SK-N-SH (cell line): ENCODE measurements at regions not wholly inside any gene's neighbourhood (a gene's known extent, or its start where the extent isn't known, plus 50 kb on each side); places are given as distances from the start of the nearest gene placed in this dataset.

Experiments used
- CTCF ChIA-PET: fragments of 300-600, 350-600 bp; formaldehyde crosslinking; extraction: SDS; loops from one replicate; lab custom pipeline; 2021; lab: Yijun Ruan, JAX
- POLR2A ChIA-PET: fragments of 350-600 bp; sonication (Branson Sonifier 250); formaldehyde crosslinking; extraction: SDS; loops from one replicate; lab custom pipeline; 2020; ENCODE audit warnings: antibody characterized with exemption, inconsistent platforms; lab: Yijun Ruan, JAX
- DNase-seq: peaks from one replicate; pipeline ENCODE4 v3.0.0; 2012
- H2AFZ ChIP-seq: fragments of 200-600 bp; sonication (generic); 2 replicates; pipeline ENCODE4 v1.8.1; 2016; ENCODE audit warnings: antibody characterized with exemption, mild to moderate bottlenecking, low read depth
- H3F3A ChIP-seq: fragments of 200-600 bp; sonication (generic); replicated peaks from 2 replicates; pipeline ENCODE3; 2016; ENCODE audit warnings: antibody characterized with exemption, mild to moderate bottlenecking; ENCODE audit not compliant: insufficient read depth
- H3K27ac ChIP-seq, 2 experiments: fragments of 200-500 bp in 1 of 2; fragments of 200-600 bp in 1 of 2; sonication (Bioruptor generic) in 1 of 2; sonication (generic), shearing (Covaris generic) in 1 of 2; 2 replicates each; pipeline versions ENCODE4 v1.5.1 to v1.6.1; 2014 to 2016; ENCODE audit warnings: low read depth in 2 of 2, inconsistent platforms in 1 of 2, low read length in 1 of 2, mild to moderate bottlenecking in 1 of 2, mixed read lengths in 1 of 2
- H3K27me3 ChIP-seq: fragments of 200-600 bp; sonication (generic), shearing (Covaris generic); 2 replicates; pipeline ENCODE4 v1.6.1; 2016; ENCODE audit warnings: mixed run types; ENCODE audit not compliant: insufficient read depth
- H3K36me3 ChIP-seq, 2 experiments: fragments of 200-500 bp in 1 of 2; fragments of 200-600 bp in 1 of 2; sonication (Bioruptor generic) in 1 of 2; sonication (generic) in 1 of 2; replicated peaks in 1 of 2; 2 replicates each; pipeline versions ENCODE3 to v1.5.1; 2014 to 2016; ENCODE audit warnings: low read length in 1 of 2, mild to moderate bottlenecking in 1 of 2; ENCODE audit not compliant: insufficient read depth in 2 of 2, control insufficient read depth in 1 of 2
- H3K4me1 ChIP-seq, 2 experiments: fragments of 200-500 bp in 1 of 2; fragments of 200-600 bp in 1 of 2; sonication (Bioruptor generic) in 1 of 2; sonication (generic), shearing (Covaris generic) in 1 of 2; 2 replicates each; pipeline versions ENCODE4 v1.5.1 to v1.6.1; 2014 to 2016; ENCODE audit warnings: low read depth in 1 of 2, low read length in 1 of 2, mixed run types in 1 of 2; ENCODE audit not compliant: insufficient read depth in 2 of 2, control insufficient read depth in 1 of 2
- H3K4me2 ChIP-seq: fragments of 200-600 bp; sonication (generic), shearing (Covaris generic); 2 replicates; pipeline ENCODE4 v1.6.1; 2017; ENCODE audit warnings: mixed run types
- H3K4me3 ChIP-seq, 2 experiments: fragments of 200-500 bp in 1 of 2; fragments of 200-600 bp in 1 of 2; sonication (Bioruptor generic) in 1 of 2; sonication (generic), shearing (Covaris generic) in 1 of 2; 2 replicates each; pipeline versions ENCODE4 v1.5.1 to v1.8.1; 2014 to 2016; ENCODE audit warnings: low read depth in 2 of 2, inconsistent platforms in 1 of 2, low read length in 1 of 2, mild to moderate bottlenecking in 1 of 2, mixed read lengths in 1 of 2, moderate library complexity in 1 of 2
- H3K79me2 ChIP-seq: fragments of 200-600 bp; sonication (generic); 2 replicates; pipeline ENCODE4 v1.8.1; 2017; ENCODE audit warnings: mild to moderate bottlenecking; ENCODE audit not compliant: insufficient read depth
- H3K9ac ChIP-seq: fragments of 200-600 bp; sonication (generic); 2 replicates; pipeline ENCODE4 v1.6.1; 2017; ENCODE audit warnings: mixed run types
- H3K9me2 ChIP-seq: fragments of 200-600 bp; sonication (generic); 2 replicates; pipeline ENCODE4 v1.6.1; 2017; ENCODE audit warnings: mixed run types
- H3K9me3 ChIP-seq: fragments of 200-600 bp; sonication (generic); 2 replicates; pipeline ENCODE4 v1.6.1; 2017; ENCODE audit warnings: mixed run types, mild to moderate bottlenecking, moderate library complexity
- H4K20me1 ChIP-seq: fragments of 200-600 bp; sonication (generic); 2 replicates; pipeline ENCODE4 v1.6.1; 2017; ENCODE audit warnings: mild to moderate bottlenecking, mixed run types; ENCODE audit not compliant: insufficient read depth
- CHD2 ChIP-seq: fragments of 150-350 bp; IDR thresholded peaks from 2 replicates; pipeline ENCODE4 v1.6.1; 2018; ENCODE audit warnings: low read length; ENCODE audit not compliant: partially characterized antibody
- ELF1 ChIP-seq: IDR thresholded peaks from 2 replicates; pipeline ENCODE4 v1.4.0; 2012
- EP300 ChIP-seq, 2 experiments: IDR thresholded peaks; 2 replicates each; pipeline versions ENCODE4 v1.4.0 to v1.6.1; 2012; ENCODE audit warnings: borderline replicate concordance in 1 of 2, low read depth in 1 of 2, low read length in 1 of 2
- FOXM1 ChIP-seq: IDR thresholded peaks from 2 replicates; pipeline ENCODE4 v1.4.0; 2012; ENCODE audit warnings: low read depth, mild to moderate bottlenecking
- GABPA ChIP-seq: IDR thresholded peaks from 2 replicates; pipeline ENCODE4 v1.4.0; 2012; ENCODE audit warnings: low read depth, mild to moderate bottlenecking
- JUND ChIP-seq: IDR thresholded peaks from 2 replicates; pipeline ENCODE4 v1.4.0; 2012
- MXI1 ChIP-seq: IDR thresholded peaks from 2 replicates; pipeline ENCODE4 v1.6.1; 2012; ENCODE audit warnings: mild to moderate bottlenecking, low read depth, low read length, improper control_type of control experiment
- POLR2AphosphoS5 ChIP-seq: IDR thresholded peaks from 2 replicates; pipeline ENCODE4 v1.6.1; 2012; ENCODE audit warnings: low read depth, low read length
- SIN3A ChIP-seq: IDR thresholded peaks from 2 replicates; pipeline ENCODE4 v1.6.1; 2012; ENCODE audit warnings: low read depth, mild to moderate bottlenecking, low read length, moderate library complexity, borderline replicate concordance
- SMC3 ChIP-seq: IDR thresholded peaks from 2 replicates; pipeline ENCODE4 v1.6.1; 2012; ENCODE audit warnings: low read depth, low read length, improper control_type of control experiment
- TCF12 ChIP-seq: IDR thresholded peaks from 2 replicates; pipeline ENCODE4 v1.4.0; 2012
- TEAD4 ChIP-seq: IDR thresholded peaks from 2 replicates; pipeline ENCODE4 v1.4.0; 2012; ENCODE audit warnings: mild to moderate bottlenecking, borderline replicate concordance; ENCODE audit not compliant: insufficient read depth
- YY1 ChIP-seq: IDR thresholded peaks from 2 replicates; pipeline ENCODE4 v1.4.0; 2012; ENCODE audit warnings: low read depth, mild to moderate bottlenecking
- WGBS: methylation state at CpG from one replicate; pipeline ENCODE4 v1.1.6; 2017; ENCODE audit warnings: low lambda C conversion rate; 5-methylcytosine and 5-hydroxymethylcytosine counted together
- TF ChIP-seq, protein P1 (sequence below): fragments of 200-600 bp; sonication (generic); IDR thresholded peaks from 2 replicates; pipeline ENCODE4 v1.6.1; 2017; ENCODE audit warnings: antibody characterized with exemption, mild to moderate bottlenecking, moderate library complexity
- TF ChIP-seq, protein P2 (sequence below): fragments of 150-350 bp; IDR thresholded peaks from 2 replicates; pipeline ENCODE4 v1.6.1; 2017; ENCODE audit warnings: antibody characterized with exemption, low read length, low read depth, borderline replicate concordance
- TF ChIP-seq, protein P3 (sequence below): fragments of 150-350 bp; IDR thresholded peaks from 2 replicates; pipeline ENCODE4 v1.6.1; 2016; ENCODE audit warnings: mild to moderate bottlenecking, low read depth, low read length

DNA sequence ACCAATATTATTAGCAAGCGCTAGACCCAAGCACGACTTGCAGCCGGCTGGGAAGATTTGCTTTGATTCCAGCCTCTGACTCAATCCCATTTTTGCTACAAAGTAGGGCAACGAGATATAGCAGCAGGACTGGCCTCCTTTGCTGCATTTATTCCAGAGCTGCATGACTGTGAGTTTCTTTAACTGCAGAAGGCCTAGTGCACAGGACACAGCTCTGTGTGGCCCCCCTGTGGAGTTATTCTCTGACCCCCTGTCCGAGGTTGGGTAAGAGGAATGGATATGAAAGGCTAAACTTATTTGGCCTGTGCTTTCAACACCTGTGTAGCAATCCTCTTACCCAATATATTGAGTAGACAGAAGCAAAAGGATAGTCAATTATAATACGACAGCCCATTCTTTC is 133.3 kb upstream of the SPTLC3 start:
- H3K27me3 ChIP-seq = no peaks in the 10 kb centered on the region
- H3K9me3 ChIP-seq = no peaks in the 10 kb centered on the region
- no peak for TF ChIP-seq TEAD4
- TF ChIP-seq SMC3 = no peak
- no peak for TF ChIP-seq SIN3A
- no peak for TF ChIP-seq CHD2
- TF ChIP-seq ELF1 = no peak
- TF ChIP-seq JUND = no peak
- TF ChIP-seq, protein P1, sequence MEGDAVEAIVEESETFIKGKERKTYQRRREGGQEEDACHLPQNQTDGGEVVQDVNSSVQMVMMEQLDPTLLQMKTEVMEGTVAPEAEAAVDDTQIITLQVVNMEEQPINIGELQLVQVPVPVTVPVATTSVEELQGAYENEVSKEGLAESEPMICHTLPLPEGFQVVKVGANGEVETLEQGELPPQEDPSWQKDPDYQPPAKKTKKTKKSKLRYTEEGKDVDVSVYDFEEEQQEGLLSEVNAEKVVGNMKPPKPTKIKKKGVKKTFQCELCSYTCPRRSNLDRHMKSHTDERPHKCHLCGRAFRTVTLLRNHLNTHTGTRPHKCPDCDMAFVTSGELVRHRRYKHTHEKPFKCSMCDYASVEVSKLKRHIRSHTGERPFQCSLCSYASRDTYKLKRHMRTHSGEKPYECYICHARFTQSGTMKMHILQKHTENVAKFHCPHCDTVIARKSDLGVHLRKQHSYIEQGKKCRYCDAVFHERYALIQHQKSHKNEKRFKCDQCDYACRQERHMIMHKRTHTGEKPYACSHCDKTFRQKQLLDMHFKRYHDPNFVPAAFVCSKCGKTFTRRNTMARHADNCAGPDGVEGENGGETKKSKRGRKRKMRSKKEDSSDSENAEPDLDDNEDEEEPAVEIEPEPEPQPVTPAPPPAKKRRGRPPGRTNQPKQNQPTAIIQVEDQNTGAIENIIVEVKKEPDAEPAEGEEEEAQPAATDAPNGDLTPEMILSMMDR = no peak
- no peak for TF ChIP-seq POLR2AphosphoS5
- TF ChIP-seq, protein P2, sequence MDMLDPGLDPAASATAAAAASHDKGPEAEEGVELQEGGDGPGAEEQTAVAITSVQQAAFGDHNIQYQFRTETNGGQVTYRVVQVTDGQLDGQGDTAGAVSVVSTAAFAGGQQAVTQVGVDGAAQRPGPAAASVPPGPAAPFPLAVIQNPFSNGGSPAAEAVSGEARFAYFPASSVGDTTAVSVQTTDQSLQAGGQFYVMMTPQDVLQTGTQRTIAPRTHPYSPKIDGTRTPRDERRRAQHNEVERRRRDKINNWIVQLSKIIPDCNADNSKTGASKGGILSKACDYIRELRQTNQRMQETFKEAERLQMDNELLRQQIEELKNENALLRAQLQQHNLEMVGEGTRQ = no peak
- no peak for TF ChIP-seq YY1
- no peak for TF ChIP-seq FOXM1
- TF ChIP-seq GABPA = no peak
- no peak for TF ChIP-seq EP300 (IDR thresholded peaks at IDR 0.05; ENCODE audit: borderline replicate concordance in 1 of 2, low read depth in 1 of 2, low read length in 1 of 2)
- no peak for TF ChIP-seq TCF12
- TF ChIP-seq, protein P3, sequence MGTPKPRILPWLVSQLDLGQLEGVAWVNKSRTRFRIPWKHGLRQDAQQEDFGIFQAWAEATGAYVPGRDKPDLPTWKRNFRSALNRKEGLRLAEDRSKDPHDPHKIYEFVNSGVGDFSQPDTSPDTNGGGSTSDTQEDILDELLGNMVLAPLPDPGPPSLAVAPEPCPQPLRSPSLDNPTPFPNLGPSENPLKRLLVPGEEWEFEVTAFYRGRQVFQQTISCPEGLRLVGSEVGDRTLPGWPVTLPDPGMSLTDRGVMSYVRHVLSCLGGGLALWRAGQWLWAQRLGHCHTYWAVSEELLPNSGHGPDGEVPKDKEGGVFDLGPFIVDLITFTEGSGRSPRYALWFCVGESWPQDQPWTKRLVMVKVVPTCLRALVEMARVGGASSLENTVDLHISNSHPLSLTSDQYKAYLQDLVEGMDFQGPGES = no peak
- no peak for TF ChIP-seq MXI1
- no peaks in the 10 kb centered on the region for H3K79me2 ChIP-seq
- CTCF ChIA-PET = interaction anchor here (0.7 to 1.5 kb wide), 3 partner anchors 49 to 91 kb away, joined by 3 to 5 read pairs (median 3); no protein-coding TSS in a partner anchor
- no peak for DNase-seq
- H3K4me2 ChIP-seq = no peak overlapping the region
- no peaks in the 10 kb centered on the region for H3F3A ChIP-seq
- H2AFZ ChIP-seq = no peak overlapping the region
- 27% methylated on average over 6 of the region's 6 CpGs for WGBS
- H3K36me3 ChIP-seq = no peaks in the 10 kb centered on the region
- no peak overlapping the region for H3K4me3 ChIP-seq
- no peak overlapping the region for H3K27ac ChIP-seq
- no peaks in the 10 kb centered on the region for H3K9me2 ChIP-seq
- no peaks in the 10 kb centered on the region for H4K20me1 ChIP-seq
- no peaks in the 10 kb centered on the region for H3K4me1 ChIP-seq
- POLR2A ChIA-PET = no interaction called here
- no peak overlapping the region for H3K9ac ChIP-seq
